ENCODE measurements at regions not wholly inside any gene's neighbourhood (a gene's known extent, or its start where the extent isn't known, plus 50 kb on each side); places are given as distances from the start of the nearest gene placed in this dataset.

GRCh38 chr4:171565130-171565788, 247.9 kb upstream of the GALNTL6 start:
- TF ChIP-seq POLR2AphosphoS5 (IDR thresholded peaks at IDR 0.05; ENCODE audit: low read depth, low read length) (no peak), POU2F2 (IDR thresholded peaks at IDR 0.05; ENCODE audit: low read depth, low read length) (no peak), POLR2A (IDR thresholded peaks at IDR 0.05; ENCODE audit: low read depth, low read length) (no peak), TAF1 (IDR thresholded peaks at IDR 0.05; ENCODE audit: low read depth, low read length) (no peak), PAX5 (IDR thresholded peaks at IDR 0.05; ENCODE audit: insufficient read depth, low read length, severe bottlenecking) (no peak), SPI1 (IDR thresholded peaks at IDR 0.05; ENCODE audit: low read depth, low read length) (no peak)
- FAIRE-seq, result peak; percentile 74
- DNase-seq (ENCODE audit: insufficient read length, low spot score), result no peak

- no peak for FAIRE-seq
- no peak for TF ChIP-seq PAX5 (IDR thresholded peaks at IDR 0.05; ENCODE audit: insufficient read depth, low read length, severe bottlenecking)
- TF ChIP-seq POLR2AphosphoS5 (IDR thresholded peaks at IDR 0.05; ENCODE audit: low read depth, low read length), result no peak
- no peak for TF ChIP-seq POLR2A (IDR thresholded peaks at IDR 0.05; ENCODE audit: low read depth, low read length)
- TF ChIP-seq SPI1 (IDR thresholded peaks at IDR 0.05; ENCODE audit: low read depth, low read length), result no peak
- no peak for TF ChIP-seq POU2F2 (IDR thresholded peaks at IDR 0.05; ENCODE audit: low read depth, low read length)
- no peak for TF ChIP-seq TAF1 (IDR thresholded peaks at IDR 0.05; ENCODE audit: low read depth, low read length)
- no peak for DNase-seq (ENCODE audit: insufficient read length, low spot score)
Measured at GRCh38 chr4:171561419-171561818, 251.8 kb upstream of the GALNTL6 start.

DNA sequence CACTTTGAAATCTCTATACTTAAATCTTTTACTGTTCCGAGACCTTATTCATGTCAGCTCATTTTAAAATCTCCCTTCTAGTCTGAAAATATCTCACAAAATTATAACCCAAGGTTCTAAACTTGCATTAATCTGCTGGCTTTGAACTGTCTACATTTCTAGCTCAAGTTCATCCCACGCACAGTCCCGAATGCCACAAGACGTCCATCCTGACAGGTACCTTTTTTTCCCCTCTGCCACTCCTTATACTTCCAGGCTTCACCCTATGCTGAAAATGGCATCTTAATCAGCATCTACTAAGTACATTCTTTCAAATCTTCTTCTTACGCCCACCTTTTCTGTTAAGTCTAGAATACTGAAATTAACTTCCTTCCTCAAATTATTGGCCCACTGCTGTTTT, 259.2 kb upstream of the GALNTL6 start:
- no peak for DNase-seq (ENCODE audit: insufficient read length, low spot score)
- no peak for TF ChIP-seq POU2F2 (IDR thresholded peaks at IDR 0.05; ENCODE audit: low read depth, low read length)
- no peak for FAIRE-seq

DNA sequence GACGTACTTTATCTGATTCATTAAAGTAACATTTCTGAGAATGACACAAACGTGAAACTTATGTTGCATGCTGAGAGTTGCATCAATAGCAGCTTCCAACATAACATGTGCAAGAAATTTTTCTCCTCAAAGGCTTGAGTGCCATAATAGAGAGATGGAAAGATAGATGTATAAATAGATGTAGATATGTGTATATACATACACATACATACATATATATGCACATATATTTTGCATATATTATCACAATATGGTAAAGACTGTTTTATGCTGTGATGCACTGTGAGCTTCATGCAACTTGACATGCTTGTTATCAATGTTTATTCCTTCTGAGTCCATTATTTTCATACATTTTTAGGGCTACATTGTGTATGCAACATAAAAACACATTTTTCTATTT, 270.6 kb upstream of the GALNTL6 start:
- FAIRE-seq (no peak), DNase-seq (ENCODE audit: insufficient read length, low spot score) (no peak)
- TF ChIP-seq TAF1 (IDR thresholded peaks at IDR 0.05; ENCODE audit: low read depth, low read length) (no peak), POLR2A (IDR thresholded peaks at IDR 0.05; ENCODE audit: low read depth, low read length) (no peak)

GRCh38 chr4:171538601-171539100, 274.6 kb upstream of the GALNTL6 start:
- TF ChIP-seq PAX5 (IDR thresholded peaks at IDR 0.05; ENCODE audit: insufficient read depth, low read length, severe bottlenecking), result no peak
- TF ChIP-seq POLR2AphosphoS5 (IDR thresholded peaks at IDR 0.05; ENCODE audit: low read depth, low read length), result no peak
- TF ChIP-seq POU2F2 (IDR thresholded peaks at IDR 0.05; ENCODE audit: low read depth, low read length), result no peak
- TF ChIP-seq POLR2A (IDR thresholded peaks at IDR 0.05; ENCODE audit: low read depth, low read length), result no peak
- no peak for TF ChIP-seq TAF1 (IDR thresholded peaks at IDR 0.05; ENCODE audit: low read depth, low read length)
- no peak for TF ChIP-seq SPI1 (IDR thresholded peaks at IDR 0.05; ENCODE audit: low read depth, low read length)
- DNase-seq (ENCODE audit: insufficient read length, low spot score) (no peak), FAIRE-seq (no peak)

GRCh38 chr4:171534391-171534790, 278.8 kb upstream of the GALNTL6 start:
- no peak for DNase-seq (ENCODE audit: insufficient read length, low spot score)
- no peak for FAIRE-seq
- no peak for TF ChIP-seq POLR2A (IDR thresholded peaks at IDR 0.05; ENCODE audit: low read depth, low read length)
- TF ChIP-seq TAF1 (IDR thresholded peaks at IDR 0.05; ENCODE audit: low read depth, low read length), result no peak

GRCh38 chr4:171532968-171533367, 280.2 kb upstream of the GALNTL6 start:
- FAIRE-seq (no peak), DNase-seq (ENCODE audit: insufficient read length, low spot score) (no peak)
- no peak for TF ChIP-seq POLR2A (IDR thresholded peaks at IDR 0.05; ENCODE audit: low read depth, low read length)

DNA sequence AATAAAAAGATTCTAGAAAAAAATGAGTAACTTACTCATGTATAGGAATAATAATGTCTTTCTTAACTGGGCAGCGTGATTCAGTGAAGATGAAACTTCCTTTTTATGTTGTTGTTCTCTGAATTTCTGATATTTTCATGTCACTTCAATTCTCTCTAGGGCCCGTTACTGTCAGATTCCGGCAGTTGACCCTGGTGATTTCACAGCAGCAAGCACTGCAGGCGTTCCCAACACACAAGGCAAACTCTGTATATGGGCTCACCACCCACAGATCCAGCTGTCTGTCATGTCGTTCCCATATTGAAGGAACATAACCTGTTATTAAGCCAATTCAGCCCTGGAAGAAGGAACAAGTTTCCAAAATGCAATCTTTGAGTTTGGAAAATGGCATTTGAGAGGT, 288.3 kb upstream of the GALNTL6 start:
- TF ChIP-seq POLR2A (IDR thresholded peaks at IDR 0.05; ENCODE audit: low read depth, low read length) (no peak), TAF1 (IDR thresholded peaks at IDR 0.05; ENCODE audit: low read depth, low read length) (no peak), POU2F2 (IDR thresholded peaks at IDR 0.05; ENCODE audit: low read depth, low read length) (no peak), POLR2AphosphoS5 (IDR thresholded peaks at IDR 0.05; ENCODE audit: low read depth, low read length) (no peak), PAX5 (IDR thresholded peaks at IDR 0.05; ENCODE audit: insufficient read depth, low read length, severe bottlenecking) (no peak), SPI1 (IDR thresholded peaks at IDR 0.05; ENCODE audit: low read depth, low read length) (no peak)
- DNase-seq (ENCODE audit: insufficient read length, low spot score), result no peak
- FAIRE-seq, result no peak

- DNase-seq (ENCODE audit: insufficient read length, low spot score), result no peak
- TF ChIP-seq TAF1 (IDR thresholded peaks at IDR 0.05; ENCODE audit: low read depth, low read length) (no peak), POLR2A (IDR thresholded peaks at IDR 0.05; ENCODE audit: low read depth, low read length) (no peak), SPI1 (IDR thresholded peaks at IDR 0.05; ENCODE audit: low read depth, low read length) (peak; percentile 63), PAX5 (IDR thresholded peaks at IDR 0.05; ENCODE audit: insufficient read depth, low read length, severe bottlenecking) (no peak)
- no peak for FAIRE-seq
Measured at GRCh38 chr4:171521726-171522125, 291.5 kb upstream of the GALNTL6 start.

- FAIRE-seq (no peak), DNase-seq (ENCODE audit: insufficient read length, low spot score) (no peak)
- TF ChIP-seq POLR2AphosphoS5 (IDR thresholded peaks at IDR 0.05; ENCODE audit: low read depth, low read length), result no peak
- no peak for TF ChIP-seq POU2F2 (IDR thresholded peaks at IDR 0.05; ENCODE audit: low read depth, low read length)
- TF ChIP-seq POLR2A (IDR thresholded peaks at IDR 0.05; ENCODE audit: low read depth, low read length), result no peak
- no peak for TF ChIP-seq TAF1 (IDR thresholded peaks at IDR 0.05; ENCODE audit: low read depth, low read length)
- no peak for TF ChIP-seq PAX5 (IDR thresholded peaks at IDR 0.05; ENCODE audit: insufficient read depth, low read length, severe bottlenecking)
- no peak for TF ChIP-seq SPI1 (IDR thresholded peaks at IDR 0.05; ENCODE audit: low read depth, low read length)
Measured at GRCh38 chr4:171519457-171519856, 293.7 kb upstream of the GALNTL6 start.

DNA sequence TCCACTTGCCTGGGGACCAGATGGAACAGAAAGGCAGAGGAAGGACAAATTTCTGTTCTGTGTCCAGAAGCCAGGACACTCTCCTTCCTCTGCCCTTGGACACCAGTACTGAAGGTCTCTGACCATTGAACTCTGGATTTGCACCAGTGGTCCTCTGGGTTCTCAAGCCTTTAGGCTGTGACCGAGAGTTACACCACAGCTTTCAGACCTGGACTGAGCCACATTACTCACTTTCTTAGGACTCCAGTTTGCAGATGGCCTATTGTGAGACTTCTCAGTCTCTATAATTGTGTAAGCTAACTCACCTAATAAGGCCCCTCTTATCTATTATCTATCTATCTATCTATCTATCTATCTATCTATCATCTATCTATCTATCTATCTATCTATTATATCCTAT, 295.3 kb upstream of the GALNTL6 start:
- FAIRE-seq (no peak), DNase-seq (ENCODE audit: insufficient read length, low spot score) (no peak)
- TF ChIP-seq PAX5 (IDR thresholded peaks at IDR 0.05; ENCODE audit: insufficient read depth, low read length, severe bottlenecking) (no peak), POLR2A (IDR thresholded peaks at IDR 0.05; ENCODE audit: low read depth, low read length) (no peak), SPI1 (IDR thresholded peaks at IDR 0.05; ENCODE audit: low read depth, low read length) (no peak), POLR2AphosphoS5 (IDR thresholded peaks at IDR 0.05; ENCODE audit: low read depth, low read length) (no peak), TAF1 (IDR thresholded peaks at IDR 0.05; ENCODE audit: low read depth, low read length) (no peak), POU2F2 (IDR thresholded peaks at IDR 0.05; ENCODE audit: low read depth, low read length) (no peak)

All from GM12891 (cell line).